GM18870 (cell line): ENCODE measurements at regions not wholly inside any gene's neighbourhood (a gene's known extent, or its start where the extent isn't known, plus 50 kb on each side); places are given as distances from the start of the nearest gene placed in this dataset.

ENCODE experiments used
- ATAC-seq: cut with Tn5 transposase; IDR thresholded peaks from one replicate; pipeline ENCODE4 v1.9.1; 2021; ENCODE audit warnings: moderate library complexity; ENCODE audit not compliant: unreplicated experiment

DNA sequence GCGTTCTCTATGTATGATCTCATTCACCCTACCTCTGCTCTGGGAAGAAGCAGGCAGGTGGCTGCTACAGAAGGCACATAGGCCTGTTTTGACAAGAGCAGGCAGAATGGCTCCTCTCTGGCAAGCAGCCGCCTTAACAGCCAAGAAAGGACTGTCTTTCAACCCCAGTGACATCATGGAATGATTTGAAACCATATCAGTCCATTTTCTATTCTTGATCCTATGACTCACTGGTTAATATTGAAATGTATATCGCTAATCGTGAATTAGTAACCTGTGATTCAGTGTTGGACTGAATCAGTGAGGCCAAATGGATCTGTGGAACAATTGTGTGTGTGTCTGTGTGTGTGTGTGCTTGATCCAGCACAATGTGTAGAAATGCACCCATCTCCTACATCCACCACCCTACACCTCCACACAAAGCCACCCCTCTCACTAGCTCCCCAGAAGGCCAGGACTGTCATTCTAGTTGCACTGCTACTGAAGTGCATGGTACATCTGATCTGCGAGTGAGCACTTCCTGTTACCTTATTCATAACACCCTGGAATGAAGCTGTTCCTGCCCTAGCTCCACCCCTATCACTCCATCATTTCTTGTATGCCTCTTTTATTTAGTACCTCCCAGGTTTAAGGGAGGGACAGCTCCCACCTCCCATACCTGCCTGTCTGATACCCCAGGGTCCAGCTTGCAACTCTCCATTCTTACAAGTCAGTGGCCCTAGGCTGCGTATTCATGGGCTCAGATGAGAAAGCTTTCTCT lies 460.0 kb downstream of the FOXO1 start:
- peak; percentile 40 for ATAC-seq

GRCh38 chr13:40207001-40207478 lies 459.4 kb downstream of the FOXO1 start:
- ATAC-seq: peak; percentile 62

DNA sequence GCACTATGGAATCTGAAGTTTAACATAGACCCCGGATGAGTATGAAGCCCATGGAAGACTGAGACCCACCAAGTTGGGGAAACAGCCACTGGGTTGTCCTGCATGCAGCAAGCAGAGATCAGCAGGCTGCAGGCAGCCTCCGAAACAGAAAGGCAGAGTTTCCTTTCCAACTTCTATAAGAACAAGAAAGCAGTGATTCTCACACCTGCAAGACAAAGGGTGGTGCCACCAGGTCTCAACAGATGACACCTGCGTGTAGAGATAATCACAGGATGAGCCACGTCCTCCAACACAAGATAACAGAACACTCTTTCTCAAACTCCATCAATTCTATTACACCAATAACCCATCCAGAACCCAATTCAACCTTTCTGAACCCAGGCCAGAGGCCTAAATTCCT lies 457.9 kb downstream of the FOXO1 start:
- ATAC-seq: no peak

DNA sequence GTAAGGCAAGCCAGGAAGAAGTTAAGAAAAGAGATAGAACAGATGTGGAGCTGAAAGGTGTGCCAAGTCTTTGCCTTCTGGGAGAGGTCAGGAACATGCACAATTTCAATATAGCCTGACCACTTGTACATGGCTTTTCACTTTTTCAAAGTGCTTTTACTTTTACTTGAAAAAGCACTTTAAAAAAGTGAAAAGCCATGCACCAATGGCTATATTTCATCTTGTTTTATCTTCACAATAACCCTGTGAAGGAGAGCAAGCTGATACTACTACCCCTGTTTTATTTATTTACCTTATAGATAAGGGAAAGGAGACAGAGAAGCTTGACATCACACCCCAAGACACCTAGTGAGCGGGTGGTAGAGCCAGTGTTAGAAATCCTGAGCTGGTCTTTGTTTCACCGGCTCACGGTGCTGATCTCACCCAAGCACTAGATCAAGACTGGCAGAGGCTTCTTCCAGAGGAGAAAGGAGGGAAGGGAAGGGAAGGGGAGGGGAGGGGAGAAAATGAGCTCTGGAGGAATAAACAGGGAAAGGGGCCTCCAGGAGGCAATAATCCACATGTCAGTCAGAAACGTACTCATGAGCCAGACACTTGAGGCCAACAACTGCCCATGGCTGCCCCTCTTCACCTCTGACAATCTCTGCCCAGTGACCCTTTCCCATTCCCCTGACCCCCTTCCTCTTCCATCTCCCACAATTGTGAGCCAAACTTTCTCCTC lies 455.4 kb downstream of the FOXO1 start:
- no peak for ATAC-seq

DNA sequence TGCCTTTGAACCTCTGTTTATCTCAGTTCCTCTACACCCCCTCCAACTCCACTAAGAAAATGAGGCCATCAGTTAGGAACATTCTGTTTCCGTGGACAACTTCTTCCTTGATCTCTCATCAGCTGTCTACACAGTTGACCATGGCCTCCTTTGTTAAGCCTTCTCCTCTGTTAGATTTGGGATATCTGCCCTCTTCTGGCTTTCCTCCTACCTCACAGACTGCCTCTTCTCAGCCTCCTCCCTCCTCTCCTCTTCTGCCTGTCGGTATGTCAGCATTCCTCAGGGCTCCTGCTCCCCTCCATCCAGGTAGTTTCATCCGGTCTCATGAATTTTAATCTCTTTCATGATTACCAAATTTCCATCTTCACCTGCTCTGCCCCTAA lies 454.9 kb downstream of the FOXO1 start:
- no peak for ATAC-seq

DNA sequence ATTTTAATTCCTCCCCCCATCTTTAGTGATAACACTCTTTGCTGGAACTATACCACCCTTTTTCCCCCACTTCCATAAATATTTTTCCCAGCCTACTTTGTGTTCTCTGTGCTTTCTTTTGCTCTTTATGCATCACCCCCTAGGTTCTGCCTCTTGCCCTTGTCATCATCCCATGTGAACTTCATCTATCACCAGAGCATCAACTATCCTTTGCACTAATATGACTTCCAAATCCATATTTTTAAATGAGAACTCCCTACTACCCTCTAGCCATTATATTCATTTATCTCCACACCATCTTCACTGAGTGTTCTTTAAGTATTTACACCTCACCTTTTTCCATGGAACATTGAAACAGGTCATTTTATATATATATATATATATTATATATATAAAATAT lies 452.7 kb downstream of the FOXO1 start:
- no peak for ATAC-seq

GRCh38 chr13:40215311-40215710 lies 451.1 kb downstream of the FOXO1 start:
- no peak for ATAC-seq

- no peak for ATAC-seq
Measured at GRCh38 chr13:40215747-40216146, 450.7 kb downstream of the FOXO1 start.

DNA sequence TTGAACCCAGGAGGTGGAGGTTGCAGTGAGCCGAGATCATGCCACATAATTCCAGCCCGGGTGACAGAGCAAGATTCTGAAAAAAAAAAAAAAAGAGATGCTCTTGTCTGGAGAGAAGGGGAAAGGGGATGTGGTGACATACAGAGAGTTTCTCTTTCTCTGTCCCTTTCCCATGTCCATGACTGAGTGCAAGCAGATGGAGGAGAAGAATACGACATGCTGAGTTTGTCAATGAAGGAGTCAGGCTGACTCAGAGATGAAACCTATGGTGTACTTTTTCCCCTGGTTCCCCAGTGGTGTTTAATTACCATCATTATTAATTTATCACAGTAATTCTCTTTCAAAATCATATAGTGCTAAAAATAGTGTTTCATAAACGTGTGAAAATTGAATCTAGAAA lies 448.8 kb downstream of the FOXO1 start:
- ATAC-seq: no peak

DNA sequence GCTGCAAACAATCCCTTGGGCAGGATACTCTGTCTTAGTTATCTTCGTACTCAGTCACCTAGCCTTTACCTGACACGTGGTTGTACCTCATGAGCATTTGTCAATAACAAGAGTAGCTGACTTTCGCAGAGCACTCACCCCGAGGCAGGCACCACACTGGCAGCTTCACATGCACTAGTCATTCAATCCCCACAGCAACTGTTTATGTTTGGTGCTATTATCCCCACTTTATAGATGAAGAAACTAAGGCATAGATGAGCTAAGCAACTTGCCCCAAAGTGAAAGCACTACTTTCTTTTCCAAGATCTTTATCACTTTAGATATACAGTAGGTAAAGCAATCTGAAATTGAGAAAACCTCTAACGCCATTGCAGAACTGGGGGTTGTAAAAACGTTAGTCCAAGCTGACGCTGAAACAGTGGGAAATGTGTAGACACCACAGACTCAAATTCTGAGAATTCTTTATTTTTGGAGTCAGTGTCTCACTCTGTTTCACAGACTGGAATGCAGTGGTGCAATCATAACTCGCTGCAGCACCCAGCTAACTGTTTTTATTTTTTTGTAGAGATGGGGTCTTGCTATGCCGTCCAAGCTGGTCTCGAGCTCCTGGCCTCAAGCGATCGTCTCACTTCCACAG lies 446.0 kb downstream of the FOXO1 start:
- ATAC-seq: no peak

DNA sequence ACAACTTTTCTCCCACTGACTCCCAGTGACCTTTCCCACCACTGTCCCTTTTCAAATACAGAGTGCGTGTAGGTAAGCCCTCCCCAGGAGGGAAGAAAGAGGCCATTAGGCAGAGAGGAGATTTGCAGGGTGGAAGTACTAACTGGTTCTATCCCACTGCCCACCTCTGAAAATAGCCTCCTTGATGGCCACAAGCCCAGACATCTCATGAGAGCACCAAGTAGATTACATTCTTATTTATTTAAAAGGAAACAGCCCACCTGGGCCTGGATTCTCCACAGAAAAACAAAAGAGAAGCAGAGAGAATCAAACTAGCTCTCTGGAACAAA lies 445.3 kb downstream of the FOXO1 start:
- ATAC-seq: no peak

GRCh38 chr13:40221460-40222201 lies 444.8 kb downstream of the FOXO1 start:
- no peak for ATAC-seq

DNA sequence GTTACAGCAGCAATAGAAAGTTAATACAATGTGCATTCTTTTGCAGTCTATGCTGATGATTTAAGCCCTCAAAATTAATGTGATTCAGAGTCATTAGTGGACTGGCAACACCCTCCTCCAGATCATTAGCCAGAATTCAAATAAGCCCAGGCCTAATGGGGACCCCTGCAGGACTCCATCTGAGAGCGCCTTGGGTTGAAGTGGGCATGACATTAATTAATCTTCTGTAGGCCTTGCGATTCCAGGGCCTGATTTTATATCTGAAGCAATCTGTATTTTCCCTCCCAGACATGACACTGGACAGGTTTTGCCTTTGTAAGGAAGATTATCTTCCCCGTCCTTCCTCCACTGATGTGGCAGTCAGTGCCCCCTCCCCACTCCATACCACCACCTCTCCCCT lies 442.9 kb downstream of the FOXO1 start:
- ATAC-seq: no peak

- no peak for ATAC-seq
Measured at GRCh38 chr13:40228496-40228895, 437.9 kb downstream of the FOXO1 start.

DNA sequence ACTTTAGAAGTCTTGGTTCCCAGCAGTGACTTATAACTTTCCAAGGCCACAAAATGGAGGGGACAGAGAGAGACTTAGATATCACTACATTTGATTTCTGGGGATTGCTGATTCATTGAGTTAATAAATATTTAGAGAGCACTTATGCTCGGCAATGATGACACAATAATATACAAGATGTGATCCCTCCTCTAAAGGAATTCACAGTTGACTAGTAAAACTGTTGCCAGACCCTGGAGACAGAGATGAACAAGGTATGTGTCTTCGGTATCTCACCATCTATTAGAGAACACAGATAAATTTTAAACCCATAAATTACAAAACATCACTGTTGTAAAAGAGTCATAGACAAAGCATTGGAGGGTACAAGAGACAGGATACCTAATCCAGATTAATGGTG lies 437.5 kb downstream of the FOXO1 start:
- no peak for ATAC-seq

DNA sequence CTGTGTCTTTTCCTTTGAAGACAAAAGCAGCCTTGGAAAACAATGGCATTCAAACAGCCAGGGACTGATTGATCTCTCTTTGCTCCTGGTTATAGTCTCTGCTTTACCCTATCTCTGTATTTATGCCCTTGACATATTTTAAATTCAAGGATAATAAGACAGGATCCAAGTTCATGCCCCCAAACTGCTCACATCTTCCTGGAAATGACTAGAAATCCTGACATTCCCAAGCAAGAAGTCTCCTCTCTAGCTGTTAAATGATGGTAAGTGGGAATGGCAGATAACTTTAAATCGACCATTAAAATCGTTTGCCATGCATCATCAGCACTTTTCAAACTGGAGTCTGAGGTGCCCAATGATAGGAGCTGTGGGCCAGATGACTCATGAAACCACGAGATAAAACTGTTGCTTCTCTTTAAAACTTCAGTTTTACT lies 435.6 kb downstream of the FOXO1 start:
- ATAC-seq: no peak

DNA sequence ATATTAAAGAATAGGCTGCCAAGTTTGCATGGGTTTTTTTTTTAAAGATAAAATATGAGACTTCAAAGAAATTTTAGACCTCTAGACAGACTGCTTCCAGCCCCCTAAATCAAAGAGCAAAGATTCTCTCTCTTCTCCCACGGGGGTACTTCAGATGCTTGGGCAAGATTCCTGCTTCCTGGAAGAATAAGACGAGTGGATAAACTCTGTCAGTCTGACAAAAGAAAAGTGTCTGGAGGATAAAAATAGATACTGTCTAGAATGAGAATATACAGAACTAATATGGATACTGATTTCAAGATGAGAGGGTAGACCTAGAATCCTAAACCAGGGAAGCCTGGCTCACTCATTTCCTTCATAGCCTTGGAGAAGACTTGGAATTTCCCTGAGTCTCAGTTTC lies 435.1 kb downstream of the FOXO1 start:
- ATAC-seq: no peak

GRCh38 chr13:40231751-40232150 lies 434.7 kb downstream of the FOXO1 start:
- no peak for ATAC-seq

DNA sequence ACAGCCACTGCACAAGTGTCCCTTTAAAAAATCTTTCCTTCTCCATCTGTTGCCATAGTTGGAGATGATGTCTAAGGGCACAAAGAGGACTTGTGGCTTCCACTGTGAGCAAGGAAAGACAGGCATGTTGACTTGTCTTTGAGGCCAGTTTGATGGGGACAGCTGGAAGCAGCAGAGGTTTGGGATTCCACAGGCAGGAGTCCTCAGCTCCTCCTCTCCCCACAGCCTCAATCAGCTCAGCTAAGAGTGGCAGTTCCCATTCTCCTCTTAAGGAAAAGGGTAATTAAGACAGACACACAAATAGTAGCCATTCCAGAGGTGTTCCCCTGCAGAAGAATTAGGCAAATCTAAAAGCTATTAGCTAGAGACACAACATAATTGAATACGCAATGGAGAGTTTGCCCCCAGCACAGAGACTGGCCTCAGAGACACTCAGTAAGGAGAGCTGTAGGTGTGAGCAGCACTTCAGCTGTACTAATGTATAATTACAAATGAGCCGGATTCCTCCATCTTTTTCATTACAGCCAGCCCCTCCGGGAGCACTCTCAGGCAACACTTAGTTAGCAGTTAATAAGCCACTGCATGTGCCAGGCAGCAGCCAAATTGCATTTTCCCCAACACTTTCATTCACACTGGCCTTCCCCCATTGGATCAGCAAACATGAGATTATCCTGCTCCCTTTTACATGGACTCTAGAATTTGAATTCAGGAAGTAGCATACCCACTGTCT lies 434.0 kb downstream of the FOXO1 start:
- ATAC-seq: no peak

GRCh38 chr13:40233731-40234195 lies 432.7 kb downstream of the FOXO1 start:
- ATAC-seq: no peak
